MCF 10A (cell line): ENCODE measurements at regions not wholly inside any gene's neighbourhood (a gene's known extent, or its start where the extent isn't known, plus 50 kb on each side); places are given as distances from the start of the nearest gene placed in this dataset.

Source experiments
- BruUV-seq: library from RNA; stranded (reverse); fragments of 400-500 nt; replicated peaks from 2 replicates; lab custom pipeline; 2021; lab: Mats Ljungman, UMichigan
- CTCF ChIA-PET: fragments of 300-600 bp; sonication (Branson Sonifier 250); formaldehyde crosslinking; extraction: SDS; loops from one replicate; lab custom pipeline; 2021; ENCODE audit warnings: antibody characterized with exemption, inconsistent platforms; lab: Yijun Ruan, JAX
- POLR2A ChIA-PET: fragments of 300-600, 350-650 bp; sonication (Branson Sonifier 250); formaldehyde crosslinking; extraction: SDS; loops from one replicate; lab custom pipeline; 2020; ENCODE audit warnings: antibody characterized with exemption, inconsistent platforms; lab: Yijun Ruan, JAX
- DNase-seq: peaks from one replicate; pipeline ENCODE4 v3.0.0-alpha.2; 2018; ENCODE audit not compliant: unreplicated experiment
- H3K27ac Mint-ChIP-seq: one replicate; pipeline ENCODE4 v1.8.0; 2022; ENCODE audit warnings: mild to moderate bottlenecking, low read depth, mixed read lengths; ENCODE audit not compliant: unreplicated experiment
- H3K27me3 Mint-ChIP-seq: one replicate; pipeline ENCODE4 v1.8.0; 2022; ENCODE audit warnings: mixed read lengths; ENCODE audit not compliant: insufficient read depth, unreplicated experiment
- H3K36me3 Mint-ChIP-seq: one replicate; pipeline ENCODE4 v1.8.0; 2022; ENCODE audit warnings: mild to moderate bottlenecking, moderate library complexity, mixed read lengths; ENCODE audit not compliant: insufficient read depth, unreplicated experiment
- H3K4me1 Mint-ChIP-seq: one replicate; pipeline ENCODE4 v1.8.0; 2022; ENCODE audit warnings: mixed read lengths; ENCODE audit not compliant: insufficient read depth, unreplicated experiment
- H3K4me3 Mint-ChIP-seq: one replicate; pipeline ENCODE4 v1.8.0; 2022; ENCODE audit warnings: mild to moderate bottlenecking, moderate library complexity, mixed read lengths; ENCODE audit not compliant: unreplicated experiment
- H3K9me3 Mint-ChIP-seq: one replicate; pipeline ENCODE4 v1.8.0; 2022; ENCODE audit warnings: mixed read lengths; ENCODE audit not compliant: unreplicated experiment
- intact Hi-C: fragments of 100-400 bp; cut with micrococcal nuclease; formaldehyde crosslinking; loops from 2 replicates; pipeline ENCODE4 v1.14.1; 2022
- TF ChIP-seq, protein P1 (sequence below): fragments of 200-600 bp; IDR thresholded peaks from one replicate; pipeline ENCODE4 v1.8.0; 2022; ENCODE audit warnings: antibody characterized with exemption, mild to moderate bottlenecking; ENCODE audit not compliant: unreplicated experiment

DNA sequence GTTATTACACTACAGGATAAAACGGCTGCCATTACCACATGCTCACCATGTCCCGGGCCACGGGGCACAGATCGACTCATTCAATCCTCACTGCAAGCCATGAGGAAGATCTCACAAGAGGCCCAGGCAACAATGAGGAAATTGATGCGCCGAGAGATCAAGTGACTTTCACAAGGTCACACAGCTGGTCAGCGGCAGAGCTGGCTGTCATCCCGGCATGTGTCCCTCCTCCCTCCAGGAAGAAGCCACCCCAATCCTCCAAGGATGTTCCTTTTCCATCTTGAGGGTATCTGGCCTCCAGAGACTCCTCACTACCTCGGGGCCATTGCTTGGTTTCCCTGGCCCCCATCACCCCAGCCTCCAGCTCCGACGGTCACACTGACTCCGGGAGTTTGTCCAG, 65.3 kb upstream of the GLI2 start:
- Mint-ChIP-seq H3K4me1 (no peaks in the 10 kb centered on the region), H3K4me3 (no peak overlapping the region), H3K27me3 (peaks cover 9% of the 10 kb centered on the region), H3K9me3 (peaks cover 22% of the 10 kb centered on the region), H3K27ac (no peak overlapping the region), H3K36me3 (no peaks in the 10 kb centered on the region)
- intact Hi-C loops, result loop anchor here (10.0 kb wide), 1 partner anchor 356 kb away; no protein-coding TSS in a partner anchor
- POLR2A ChIA-PET, result no interaction called here
- TF ChIP-seq, protein P1, sequence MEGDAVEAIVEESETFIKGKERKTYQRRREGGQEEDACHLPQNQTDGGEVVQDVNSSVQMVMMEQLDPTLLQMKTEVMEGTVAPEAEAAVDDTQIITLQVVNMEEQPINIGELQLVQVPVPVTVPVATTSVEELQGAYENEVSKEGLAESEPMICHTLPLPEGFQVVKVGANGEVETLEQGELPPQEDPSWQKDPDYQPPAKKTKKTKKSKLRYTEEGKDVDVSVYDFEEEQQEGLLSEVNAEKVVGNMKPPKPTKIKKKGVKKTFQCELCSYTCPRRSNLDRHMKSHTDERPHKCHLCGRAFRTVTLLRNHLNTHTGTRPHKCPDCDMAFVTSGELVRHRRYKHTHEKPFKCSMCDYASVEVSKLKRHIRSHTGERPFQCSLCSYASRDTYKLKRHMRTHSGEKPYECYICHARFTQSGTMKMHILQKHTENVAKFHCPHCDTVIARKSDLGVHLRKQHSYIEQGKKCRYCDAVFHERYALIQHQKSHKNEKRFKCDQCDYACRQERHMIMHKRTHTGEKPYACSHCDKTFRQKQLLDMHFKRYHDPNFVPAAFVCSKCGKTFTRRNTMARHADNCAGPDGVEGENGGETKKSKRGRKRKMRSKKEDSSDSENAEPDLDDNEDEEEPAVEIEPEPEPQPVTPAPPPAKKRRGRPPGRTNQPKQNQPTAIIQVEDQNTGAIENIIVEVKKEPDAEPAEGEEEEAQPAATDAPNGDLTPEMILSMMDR, result no peak
- BruUV-seq, result no TSS peak
- no peak for DNase-seq
- CTCF ChIA-PET, result interaction anchor here (0.6 to 1.1 kb wide), 3 partner anchors 10 to 382 kb away, joined by 3 to 5 read pairs (median 5); no protein-coding TSS in a partner anchor

DNA sequence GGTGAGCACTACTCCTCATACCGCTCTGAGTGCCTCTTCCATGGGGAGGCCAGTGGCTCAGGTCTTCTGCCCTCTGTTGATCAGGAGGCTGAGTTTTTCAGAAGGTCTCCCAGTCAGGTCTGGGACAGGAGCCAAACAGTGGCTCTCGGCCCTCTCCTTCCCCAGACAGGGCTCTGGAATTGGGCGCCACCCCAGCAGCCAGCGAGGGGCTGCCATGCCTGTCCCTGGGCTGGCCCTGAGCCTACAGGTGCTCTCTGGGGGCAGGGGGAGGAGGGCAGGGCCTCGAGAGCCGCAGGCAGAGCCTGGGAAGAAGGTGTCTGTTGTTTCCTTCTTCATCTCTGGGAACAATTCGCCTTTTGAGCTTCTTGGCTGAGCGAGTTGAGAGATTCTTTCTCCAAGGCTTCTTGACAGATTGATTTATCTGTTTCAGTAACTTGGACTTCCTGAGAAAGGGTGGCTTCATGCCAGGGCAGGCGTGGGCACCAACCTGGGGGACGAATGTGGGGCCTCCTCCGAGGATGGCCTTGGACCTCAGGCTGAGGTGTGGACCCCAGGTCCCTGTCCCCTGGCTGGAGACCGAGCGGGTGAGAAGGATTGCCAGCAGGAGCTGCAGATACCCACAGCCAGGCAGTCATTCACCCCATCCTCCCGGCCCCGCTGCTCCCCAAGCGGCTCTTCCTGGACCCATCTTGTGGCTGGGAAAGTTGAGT, 64.7 kb upstream of the GLI2 start:
- POLR2A ChIA-PET, result no interaction called here
- no peak for DNase-seq
- no peaks in the 10 kb centered on the region for H3K4me1 Mint-ChIP-seq
- TF ChIP-seq, protein P1, result no peak
- peaks cover 18% of the 10 kb centered on the region for H3K9me3 Mint-ChIP-seq
- intact Hi-C loops, result loop anchor here (10.0 kb wide), 1 partner anchor 356 kb away; no protein-coding TSS in a partner anchor
- no TSS peak for BruUV-seq
- CTCF ChIA-PET, result interaction anchor here (0.6 to 2.7 kb wide), 5 partner anchors 10 to 408 kb away, joined by 3 to 6 read pairs (median 5); no protein-coding TSS in a partner anchor
- no peaks in the 10 kb centered on the region for H3K36me3 Mint-ChIP-seq
- H3K27me3 Mint-ChIP-seq, result peaks cover 9% of the 10 kb centered on the region
- no peak overlapping the region for H3K27ac Mint-ChIP-seq
- H3K4me3 Mint-ChIP-seq, result no peak overlapping the region

DNA sequence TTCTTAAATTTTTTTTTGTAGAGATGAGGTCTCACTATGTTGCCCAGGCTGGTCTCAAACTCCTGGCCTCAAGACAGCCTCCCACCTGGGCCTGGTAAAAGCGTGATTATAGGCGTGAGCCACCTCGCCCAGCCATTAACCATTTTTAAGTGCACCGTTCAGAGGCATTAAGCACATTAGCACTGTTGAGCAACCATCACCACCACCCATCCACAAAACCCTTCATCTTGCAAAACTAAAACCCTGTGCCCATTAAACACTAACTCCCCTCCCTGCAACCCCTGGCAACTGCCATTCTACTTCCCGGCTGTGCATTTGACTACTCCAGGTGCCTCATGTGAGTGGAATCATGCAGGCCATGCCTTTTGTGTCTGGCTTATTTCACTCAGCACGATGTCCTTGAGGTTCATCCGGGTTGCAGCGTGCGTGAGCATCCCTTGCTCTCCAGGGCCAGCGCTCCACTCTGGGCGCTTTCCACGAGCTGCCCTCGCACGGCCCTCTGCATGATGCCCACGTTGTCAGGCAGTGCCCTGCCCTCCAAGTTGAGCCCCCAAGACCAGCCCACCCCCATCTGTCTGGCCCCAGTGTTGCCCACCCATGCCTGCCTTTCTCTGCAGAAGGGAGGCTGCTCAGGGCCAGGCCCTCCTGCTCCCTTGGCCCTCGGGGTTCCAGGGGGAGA, 63.0 kb upstream of the GLI2 start:
- POLR2A ChIA-PET, result no interaction called here

More for the DNA sequence above, 63.0 kb upstream of the GLI2 start:
- Mint-ChIP-seq H3K4me1 (no peaks in the 10 kb centered on the region), H3K27me3 (peaks cover 9% of the 10 kb centered on the region), H3K4me3 (no peak overlapping the region), H3K27ac (no peak overlapping the region), H3K9me3 (peaks cover 8% of the 10 kb centered on the region), H3K36me3 (no peaks in the 10 kb centered on the region)
- CTCF ChIA-PET, result interaction anchor here (0.6 to 2.7 kb wide), 3 partner anchors 8 to 360 kb away, joined by 3 to 6 read pairs (median 6); no protein-coding TSS in a partner anchor
- TF ChIP-seq, protein P1, result no peak
- BruUV-seq, result no TSS peak
- intact Hi-C loops, result loop anchor here (10.0 kb wide), 1 partner anchor 358 kb away; no protein-coding TSS in a partner anchor
- DNase-seq, result no peak
